ENCODE measurements at regions not wholly inside any gene's neighbourhood (a gene's known extent, or its start where the extent isn't known, plus 50 kb on each side); places are given as distances from the start of the nearest gene placed in this dataset.

DNA sequence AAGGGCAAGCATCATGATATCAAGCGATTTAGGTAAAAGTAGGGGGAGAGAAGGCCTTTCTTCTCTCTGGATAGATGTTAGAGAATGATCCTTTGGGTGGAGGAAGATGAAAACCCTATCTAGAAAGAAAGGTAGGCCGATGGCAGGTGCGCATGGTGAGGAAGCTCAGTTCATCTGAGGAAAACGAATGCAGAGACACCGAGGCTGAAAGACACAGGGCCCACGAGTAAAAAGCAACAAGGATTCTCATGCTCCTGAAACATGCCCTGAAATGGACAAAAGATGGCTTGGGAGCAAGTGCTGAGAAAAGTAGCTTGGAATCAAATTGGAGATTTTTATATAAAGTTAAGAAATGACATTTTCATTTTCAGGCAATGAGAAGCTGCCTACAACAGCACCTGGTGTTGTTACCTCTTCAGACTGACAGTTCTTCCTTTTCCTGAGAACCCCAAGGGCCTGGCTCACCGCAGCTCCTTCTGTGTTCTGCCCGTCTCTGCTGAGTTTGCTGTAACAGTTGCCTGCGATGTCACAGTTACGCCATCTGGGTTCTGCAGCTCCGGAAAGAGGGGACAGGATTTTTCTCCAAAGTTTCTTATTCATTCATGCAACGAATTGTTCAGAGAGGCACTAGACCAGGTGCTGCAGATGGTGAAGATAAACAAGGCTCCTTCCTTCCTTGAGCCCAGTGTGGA, 402.0 kb upstream of the KLF6 start:
- no peak overlapping the region for H3K4me3 Mint-ChIP-seq
- H3K4me1 Mint-ChIP-seq (ENCODE audit: low read depth) = peaks cover 1% of the 10 kb centered on the region
- no peaks in the 10 kb centered on the region for H3K36me3 Mint-ChIP-seq
- H3K27me3 Mint-ChIP-seq = no peaks in the 10 kb centered on the region
- H3K9me3 Mint-ChIP-seq (ENCODE audit: low read depth) = no peaks in the 10 kb centered on the region
- no peak overlapping the region for H3K27ac Mint-ChIP-seq

DNA sequence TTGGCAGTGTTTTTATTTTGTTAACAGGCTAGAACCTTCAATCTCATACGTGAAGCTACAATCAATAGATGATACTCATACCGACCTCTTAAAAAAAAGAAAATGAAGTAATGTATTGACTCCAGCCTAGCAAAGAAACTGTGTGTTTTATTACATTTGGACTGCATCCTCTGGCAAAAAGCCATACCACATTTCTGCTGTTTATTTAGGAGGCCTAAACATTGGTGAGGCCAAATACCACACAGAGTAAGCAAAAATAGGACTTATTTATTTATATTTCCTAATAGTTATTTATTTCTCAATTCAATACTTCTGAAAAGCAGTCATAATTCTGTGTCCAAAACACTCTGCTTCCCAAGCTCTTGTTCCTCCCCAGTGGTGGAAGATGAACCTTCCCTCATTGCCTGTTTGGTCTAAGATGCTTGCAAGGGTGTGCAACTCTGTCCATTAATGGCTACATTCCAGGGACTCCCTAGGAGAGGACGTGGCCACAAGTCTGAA, 398.8 kb upstream of the KLF6 start:
- Mint-ChIP-seq H3K36me3 (no peaks in the 10 kb centered on the region), H3K27ac (no peak overlapping the region), H3K27me3 (no peaks in the 10 kb centered on the region), H3K4me1 (ENCODE audit: low read depth) (peaks cover 6% of the 10 kb centered on the region), H3K9me3 (ENCODE audit: low read depth) (no peaks in the 10 kb centered on the region), H3K4me3 (no peak overlapping the region)

GRCh38 chr10:4181621-4182049, 396.6 kb upstream of the KLF6 start:
- no peak overlapping the region for H3K4me3 Mint-ChIP-seq
- H3K36me3 Mint-ChIP-seq = no peaks in the 10 kb centered on the region
- no peaks in the 10 kb centered on the region for H3K9me3 Mint-ChIP-seq (ENCODE audit: low read depth)
- peak overlapping the region; percentile 29 for H3K27ac Mint-ChIP-seq
- peaks cover 6% of the 10 kb centered on the region for H3K4me1 Mint-ChIP-seq (ENCODE audit: low read depth)
- no peaks in the 10 kb centered on the region for H3K27me3 Mint-ChIP-seq

DNA sequence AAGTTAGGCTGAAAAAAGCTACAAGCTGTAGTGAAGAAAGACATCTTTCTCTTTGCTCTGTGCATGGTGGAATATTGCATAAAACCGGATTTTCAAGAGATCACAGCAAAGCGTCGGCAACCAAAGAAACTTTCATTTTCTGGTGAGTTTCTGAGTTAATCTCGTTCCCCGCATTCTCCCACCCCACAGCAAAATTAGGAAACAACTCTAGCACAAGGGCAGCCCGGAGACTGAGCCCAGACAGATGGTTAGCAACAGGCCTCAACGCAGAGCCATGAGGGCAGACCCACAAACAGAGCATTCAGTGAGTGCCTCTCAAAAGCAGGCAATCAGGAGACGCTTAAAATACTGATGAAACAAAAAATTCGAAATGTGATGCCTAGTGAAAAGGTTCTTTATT, 396.1 kb upstream of the KLF6 start:
- Mint-ChIP-seq H3K9me3 (ENCODE audit: low read depth) (no peaks in the 10 kb centered on the region), H3K4me3 (no peak overlapping the region), H3K4me1 (ENCODE audit: low read depth) (peaks cover 6% of the 10 kb centered on the region), H3K36me3 (no peaks in the 10 kb centered on the region), H3K27me3 (no peaks in the 10 kb centered on the region), H3K27ac (no peak overlapping the region)

DNA sequence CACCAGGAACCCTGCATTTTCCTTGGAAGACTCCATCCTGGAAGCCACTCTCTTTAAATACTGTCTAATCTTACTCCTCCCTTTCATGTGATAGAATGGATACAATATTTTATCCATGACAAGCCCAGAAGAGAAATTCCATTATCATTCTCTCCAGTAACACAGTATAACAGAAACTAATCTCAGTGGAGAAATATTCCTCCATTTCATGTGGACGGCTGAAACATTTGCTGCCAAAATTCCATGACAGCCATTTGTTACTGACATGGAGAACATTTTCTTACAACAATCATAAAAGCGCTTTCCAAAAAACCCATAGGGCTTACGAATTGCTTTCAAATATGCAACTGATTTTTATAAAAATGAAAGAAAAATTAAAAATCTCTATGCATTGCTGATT, 392.8 kb upstream of the KLF6 start:
- no peaks in the 10 kb centered on the region for H3K27me3 Mint-ChIP-seq
- peaks cover 4% of the 10 kb centered on the region for H3K9me3 Mint-ChIP-seq (ENCODE audit: low read depth)
- H3K36me3 Mint-ChIP-seq = peaks cover 2% of the 10 kb centered on the region
- no peak overlapping the region for H3K4me3 Mint-ChIP-seq
- H3K27ac Mint-ChIP-seq = no peak overlapping the region
- H3K4me1 Mint-ChIP-seq (ENCODE audit: low read depth) = peaks cover 6% of the 10 kb centered on the region

DNA sequence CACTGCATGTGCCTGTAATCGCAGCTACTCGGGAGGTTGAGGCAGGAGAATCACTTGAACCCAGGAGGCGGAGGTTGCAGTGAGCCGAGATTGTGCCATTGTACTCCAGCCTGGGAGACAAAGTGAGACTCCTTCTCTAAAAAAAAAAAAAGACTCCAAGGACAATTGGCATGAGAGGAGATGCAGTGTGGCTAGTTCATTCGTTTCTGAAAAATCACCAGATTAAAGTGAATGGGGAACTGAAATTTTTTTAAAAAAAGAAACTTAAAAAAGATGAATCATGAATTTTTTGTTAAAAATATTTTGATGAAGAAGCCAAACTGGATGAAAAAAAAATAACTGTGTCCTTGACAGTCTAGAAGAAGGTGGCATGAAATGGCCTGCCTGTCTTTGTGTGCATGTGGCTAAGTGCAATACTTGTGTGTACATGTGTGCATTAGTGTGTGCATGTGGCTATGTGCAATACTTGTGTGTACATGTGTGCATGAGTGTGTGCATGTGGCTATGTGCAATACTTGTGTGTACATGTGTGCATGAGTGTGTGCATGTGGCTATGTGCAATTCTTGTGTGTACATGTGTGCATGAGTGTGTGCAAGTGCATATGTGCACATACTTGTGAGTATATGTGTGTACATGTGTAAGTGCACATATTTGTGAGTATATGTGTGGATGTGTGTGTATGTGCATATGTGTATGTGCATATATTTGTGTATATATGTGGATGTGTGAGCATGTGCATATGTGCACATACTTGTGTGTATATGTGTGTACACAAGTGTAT, 391.7 kb upstream of the KLF6 start:
- H3K36me3 Mint-ChIP-seq = peaks cover 7% of the 10 kb centered on the region
- H3K4me3 Mint-ChIP-seq = no peak overlapping the region
- no peak overlapping the region for H3K27ac Mint-ChIP-seq
- peaks cover 11% of the 10 kb centered on the region for H3K9me3 Mint-ChIP-seq (ENCODE audit: low read depth)
- no peaks in the 10 kb centered on the region for H3K27me3 Mint-ChIP-seq
- peaks cover 3% of the 10 kb centered on the region for H3K4me1 Mint-ChIP-seq (ENCODE audit: low read depth)

DNA sequence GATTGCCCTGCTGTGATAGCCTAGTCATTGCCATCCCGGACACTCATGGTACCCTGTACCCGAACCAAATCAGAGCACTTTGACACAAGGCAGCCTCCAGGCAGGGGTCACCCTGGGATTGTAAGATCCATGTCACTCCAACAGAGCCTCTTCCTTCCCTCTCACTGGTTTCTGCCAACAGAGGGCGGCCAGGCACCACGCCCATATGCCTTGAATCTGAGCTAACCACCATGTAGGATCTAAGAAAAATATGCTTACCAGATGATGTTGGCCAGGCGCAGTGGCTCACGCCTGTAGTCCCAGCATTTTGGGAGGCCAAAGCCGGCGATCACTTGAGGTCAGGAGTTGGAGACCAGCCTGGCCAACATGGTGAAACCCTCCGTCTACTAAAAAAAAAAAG, 389.2 kb upstream of the KLF6 start:
- Mint-ChIP-seq H3K4me3 (no peak overlapping the region), H3K27me3 (no peaks in the 10 kb centered on the region), H3K36me3 (peaks cover 7% of the 10 kb centered on the region), H3K4me1 (ENCODE audit: low read depth) (no peaks in the 10 kb centered on the region), H3K27ac (no peak overlapping the region), H3K9me3 (ENCODE audit: low read depth) (peaks cover 11% of the 10 kb centered on the region)

DNA sequence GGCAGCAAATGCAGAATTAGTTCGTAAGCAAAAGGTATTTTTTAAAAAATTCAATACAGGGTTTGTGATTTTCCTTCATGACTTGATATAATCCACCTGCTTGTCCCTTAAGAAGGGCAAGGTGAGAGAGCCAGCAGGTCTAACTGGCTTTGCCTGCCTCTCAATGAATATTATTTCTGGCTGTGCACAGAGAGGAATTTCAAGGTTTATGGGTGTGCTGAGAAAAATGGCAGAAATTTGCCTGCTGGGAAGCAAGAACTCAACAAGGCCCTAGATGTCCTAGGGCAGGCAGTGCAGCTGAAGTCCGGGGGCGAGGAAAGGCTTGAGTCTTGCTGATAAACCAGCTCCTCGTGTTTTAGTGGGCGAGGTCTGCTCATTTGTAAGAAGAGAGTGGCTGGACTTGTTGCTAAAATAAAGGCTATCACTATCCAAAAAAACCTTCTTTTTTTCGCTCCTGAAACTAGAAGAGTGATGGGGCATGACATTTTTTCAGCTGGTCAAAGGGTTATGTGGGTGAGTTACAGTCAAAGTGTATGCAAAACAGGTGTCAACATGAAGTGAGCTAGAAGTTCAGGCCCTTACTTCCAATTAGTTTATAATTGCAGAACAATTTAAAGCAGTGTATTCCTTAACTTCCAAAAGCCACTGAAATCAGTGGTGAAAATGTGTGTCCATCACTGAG, 385.8 kb upstream of the KLF6 start:
- H3K27ac Mint-ChIP-seq = no peak overlapping the region
- H3K9me3 Mint-ChIP-seq (ENCODE audit: low read depth) = peaks cover 11% of the 10 kb centered on the region
- no peaks in the 10 kb centered on the region for H3K27me3 Mint-ChIP-seq
- no peaks in the 10 kb centered on the region for H3K4me1 Mint-ChIP-seq (ENCODE audit: low read depth)
- peaks cover 7% of the 10 kb centered on the region for H3K36me3 Mint-ChIP-seq
- no peak overlapping the region for H3K4me3 Mint-ChIP-seq

DNA sequence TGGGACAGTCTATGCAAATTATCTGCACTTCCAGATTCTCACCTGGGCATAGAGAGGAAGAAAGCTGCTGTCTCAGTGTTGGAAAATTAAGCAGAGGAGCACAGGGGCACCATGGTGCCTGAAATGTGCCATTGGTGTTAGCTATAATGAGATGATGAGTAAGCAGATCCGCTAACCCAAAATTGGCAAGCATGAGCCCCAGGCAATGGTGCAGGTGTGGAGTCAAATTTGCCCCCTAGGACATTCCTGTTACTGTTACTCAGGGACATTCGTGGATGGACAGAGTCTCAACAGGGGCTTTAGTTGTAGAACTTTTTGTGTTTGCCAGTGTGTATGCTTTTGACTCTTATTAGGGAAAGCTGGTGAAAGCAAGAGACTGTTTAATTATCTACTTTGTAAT, 385.2 kb upstream of the KLF6 start:
- Mint-ChIP-seq H3K36me3 (peaks cover 7% of the 10 kb centered on the region), H3K4me3 (no peak overlapping the region), H3K9me3 (ENCODE audit: low read depth) (peaks cover 11% of the 10 kb centered on the region), H3K4me1 (ENCODE audit: low read depth) (no peaks in the 10 kb centered on the region), H3K27me3 (no peaks in the 10 kb centered on the region), H3K27ac (no peak overlapping the region)

GRCh38 chr10:4169448-4169847, 384.4 kb upstream of the KLF6 start:
- no peak overlapping the region for H3K4me3 Mint-ChIP-seq
- peaks cover 11% of the 10 kb centered on the region for H3K9me3 Mint-ChIP-seq (ENCODE audit: low read depth)
- peaks cover 7% of the 10 kb centered on the region for H3K36me3 Mint-ChIP-seq
- no peaks in the 10 kb centered on the region for H3K4me1 Mint-ChIP-seq (ENCODE audit: low read depth)
- no peak overlapping the region for H3K27ac Mint-ChIP-seq
- H3K27me3 Mint-ChIP-seq = no peaks in the 10 kb centered on the region

DNA sequence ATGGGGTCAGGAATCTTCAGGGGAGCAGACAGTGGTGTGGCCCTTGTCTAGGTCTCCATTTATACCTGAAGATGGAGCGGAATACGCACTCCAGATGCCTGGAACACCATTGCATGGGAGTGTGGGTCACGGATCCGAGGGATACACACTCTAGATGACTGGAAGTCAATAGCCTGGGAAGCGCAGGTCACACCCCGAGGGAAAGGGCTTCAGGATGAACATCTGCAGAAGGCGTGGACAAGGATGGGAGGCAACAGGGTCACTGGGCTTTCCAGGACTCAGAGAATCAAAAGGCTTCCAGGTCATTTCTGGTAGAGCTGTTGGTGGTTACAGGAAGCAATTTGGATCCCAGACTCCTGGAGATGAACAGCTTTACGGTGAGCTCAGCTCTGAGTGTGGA, 382.2 kb upstream of the KLF6 start:
- Mint-ChIP-seq H3K27ac (no peak overlapping the region), H3K36me3 (peaks cover 3% of the 10 kb centered on the region), H3K4me3 (no peak overlapping the region), H3K9me3 (ENCODE audit: low read depth) (peaks cover 4% of the 10 kb centered on the region), H3K4me1 (ENCODE audit: low read depth) (no peaks in the 10 kb centered on the region), H3K27me3 (no peaks in the 10 kb centered on the region)

GRCh38 chr10:4162571-4163286, 377.7 kb upstream of the KLF6 start:
- no peaks in the 10 kb centered on the region for H3K36me3 Mint-ChIP-seq
- H3K27ac Mint-ChIP-seq = no peak overlapping the region
- H3K9me3 Mint-ChIP-seq (ENCODE audit: low read depth) = no peaks in the 10 kb centered on the region
- H3K4me1 Mint-ChIP-seq (ENCODE audit: low read depth) = no peaks in the 10 kb centered on the region
- no peak overlapping the region for H3K4me3 Mint-ChIP-seq
- H3K27me3 Mint-ChIP-seq = no peaks in the 10 kb centered on the region

GRCh38 chr10:4159173-4159572, 374.2 kb upstream of the KLF6 start:
- no peaks in the 10 kb centered on the region for H3K27me3 Mint-ChIP-seq
- no peaks in the 10 kb centered on the region for H3K9me3 Mint-ChIP-seq (ENCODE audit: low read depth)
- no peak overlapping the region for H3K4me3 Mint-ChIP-seq
- no peaks in the 10 kb centered on the region for H3K36me3 Mint-ChIP-seq
- H3K27ac Mint-ChIP-seq = no peak overlapping the region
- H3K4me1 Mint-ChIP-seq (ENCODE audit: low read depth) = peaks cover 8% of the 10 kb centered on the region

GRCh38 chr10:4154191-4154715, 369.2 kb upstream of the KLF6 start:
- Mint-ChIP-seq H3K27ac (no peak overlapping the region), H3K36me3 (no peaks in the 10 kb centered on the region), H3K4me1 (ENCODE audit: low read depth) (peaks cover 13% of the 10 kb centered on the region), H3K9me3 (ENCODE audit: low read depth) (no peaks in the 10 kb centered on the region), H3K4me3 (no peak overlapping the region), H3K27me3 (no peaks in the 10 kb centered on the region)

Measured in activated naive CD8-positive, alpha-beta T cell (primary cell).